Activated CD8-positive, alpha-beta memory T cell treated with anti-CD3 and anti-CD28 coated beads, Interleukin-2, amount 50 U/mL, for 48 hours (primary cell): ENCODE measurements at regions not wholly inside any gene's neighbourhood (a gene's known extent, or its start where the extent isn't known, plus 50 kb on each side); places are given as distances from the start of the nearest gene placed in this dataset.
A peak's percentile ranks its signal among the peaks of the same experiment; 100 is the strongest.
"Not testable (repeated sequence)": the region's sequence is repeated elsewhere in the genome, so short reads cannot be mapped to it uniquely, and the experiment has no call there.

Experiments used
- DNase-seq: peaks from one replicate; pipeline ENCODE4 v3.0.0-alpha.2; 2020

DNA sequence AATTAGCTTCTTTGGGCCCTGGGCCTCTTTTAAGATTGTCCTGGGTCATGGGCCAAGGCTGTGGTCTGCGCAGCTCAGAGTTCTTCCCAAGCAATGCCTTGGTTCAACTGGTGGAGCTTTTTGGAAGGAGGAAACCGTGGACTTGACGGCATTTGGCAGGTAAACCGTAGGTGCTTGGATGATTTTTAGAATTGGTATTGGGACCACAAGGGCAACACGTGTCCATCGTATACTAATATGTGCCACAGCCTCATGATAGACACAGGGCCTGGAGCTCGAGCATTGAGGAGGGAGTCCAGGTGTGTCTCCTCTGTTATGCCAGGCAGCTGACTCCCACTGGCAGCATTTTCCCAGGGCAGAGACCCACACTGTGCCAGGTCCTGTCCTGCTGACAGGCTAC, 120.9 kb upstream of the PITX1 start:
- no peak for DNase-seq

DNA sequence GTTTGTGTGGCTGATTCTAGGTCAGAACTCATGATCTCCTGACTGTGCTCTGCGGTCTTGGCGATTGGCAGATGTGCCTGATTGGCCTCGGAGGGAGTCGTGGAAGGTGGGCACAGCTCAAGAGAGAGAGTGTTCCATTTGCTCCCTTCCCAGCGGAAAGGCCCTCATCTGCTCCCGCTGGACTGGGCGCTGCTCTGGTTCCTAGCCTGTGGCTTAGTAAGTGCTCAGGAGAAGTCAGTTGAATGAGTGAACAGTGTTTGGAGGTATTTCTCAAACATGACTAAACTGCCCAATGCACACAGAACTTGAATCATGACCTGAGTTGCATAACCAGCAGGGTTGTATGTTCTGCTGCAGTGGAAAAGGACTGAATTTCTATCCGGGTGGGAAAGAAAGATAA, 120.2 kb upstream of the PITX1 start:
- DNase-seq: no peak

DNA sequence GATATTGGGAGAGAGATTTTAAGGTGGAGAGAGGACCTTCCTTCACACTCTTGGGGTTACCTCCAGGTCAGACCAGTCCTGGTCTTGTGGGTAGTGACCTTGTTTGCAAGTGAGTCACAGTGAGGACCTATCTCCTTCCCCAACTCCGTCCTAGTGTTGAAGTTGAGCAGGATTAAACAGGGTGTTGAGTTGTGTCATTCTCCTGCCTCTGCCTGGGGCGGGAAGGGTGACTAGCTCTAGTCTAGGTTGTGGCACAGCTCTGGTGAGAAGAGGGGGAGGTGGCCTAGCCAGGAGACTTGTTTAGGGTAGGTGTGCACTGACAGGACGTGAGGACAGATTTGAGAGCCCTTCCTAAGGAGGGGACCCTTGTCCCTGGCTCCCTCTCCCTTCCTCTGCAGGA, 119.6 kb upstream of the PITX1 start:
- no peak for DNase-seq

DNA sequence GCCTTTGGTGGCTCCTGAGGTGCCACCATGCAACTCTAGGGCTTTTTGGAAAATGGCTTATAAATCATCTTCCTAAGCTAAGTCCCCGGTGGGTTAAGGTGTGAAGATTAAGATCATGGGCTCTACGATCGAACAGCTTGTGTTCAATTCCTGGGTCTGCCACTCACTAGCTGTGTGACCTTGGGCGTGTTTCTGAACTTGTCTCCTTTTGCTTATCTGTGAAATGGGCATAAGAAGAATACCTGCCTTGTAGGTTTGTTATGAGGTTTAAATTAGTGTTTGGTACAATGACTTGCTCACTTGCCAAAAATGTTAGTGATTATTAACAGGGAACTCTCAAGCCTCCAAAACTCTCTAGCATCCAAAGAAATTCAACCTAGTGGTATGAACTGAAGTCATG, 119.2 kb upstream of the PITX1 start:
- no peak for DNase-seq

DNA sequence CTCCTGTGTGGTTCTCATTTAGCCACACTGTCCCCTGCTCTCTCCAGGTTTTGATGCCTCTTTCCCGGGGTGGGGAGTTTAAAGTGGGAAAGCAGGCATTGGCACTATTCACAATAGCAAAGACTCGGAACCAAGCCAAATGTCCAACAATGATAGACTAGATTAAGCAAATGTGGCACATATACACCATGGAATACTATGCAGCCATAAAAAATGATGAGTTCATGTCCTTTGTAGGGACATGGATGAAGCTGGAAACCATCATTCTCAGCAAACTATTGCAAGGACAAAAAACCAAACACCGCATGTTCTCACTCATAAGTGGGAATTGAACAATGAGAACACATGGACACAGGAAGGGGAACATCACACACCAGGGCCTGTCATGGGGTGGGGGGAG, 117.6 kb upstream of the PITX1 start:
- not testable (repeated sequence) for DNase-seq

DNA sequence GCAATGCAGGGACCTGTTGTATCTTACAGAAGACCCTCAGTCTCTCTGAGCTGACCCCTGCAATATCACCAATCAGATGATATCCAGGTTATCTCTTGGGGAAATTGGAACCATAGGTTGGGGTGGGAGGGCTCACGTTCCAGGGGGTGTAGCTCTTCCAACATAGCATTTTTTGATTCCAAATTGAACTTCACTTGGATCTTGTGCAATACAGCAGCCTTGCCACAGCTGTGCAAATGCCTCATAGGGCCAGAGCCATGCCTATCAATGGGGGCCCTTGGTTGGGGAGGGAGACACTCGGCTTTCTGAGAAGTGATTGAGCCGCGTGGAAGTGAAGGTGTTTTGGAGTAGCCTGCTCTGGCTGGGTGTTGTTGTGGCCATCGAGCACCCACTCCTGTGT, 117.2 kb upstream of the PITX1 start:
- no peak for DNase-seq

DNA sequence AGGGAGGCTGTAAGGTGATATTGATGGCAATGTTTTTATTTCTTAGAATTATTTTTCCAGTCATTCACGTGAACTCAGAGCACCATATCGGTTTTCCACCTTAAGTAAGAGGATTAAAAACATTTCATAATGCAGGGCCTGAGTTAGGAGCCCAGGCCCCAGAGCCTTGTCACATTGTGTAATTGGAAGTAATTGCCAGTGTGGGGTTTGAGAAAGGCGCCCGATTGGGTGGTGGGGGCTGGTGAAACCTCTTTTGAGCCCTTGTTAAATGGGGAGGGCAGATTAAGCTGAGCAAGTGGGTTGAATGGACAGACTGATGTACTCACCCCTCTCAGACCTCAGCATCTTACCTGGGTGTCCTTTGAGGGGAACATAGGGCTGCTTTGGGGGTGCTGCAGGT, 116.7 kb upstream of the PITX1 start:
- no peak for DNase-seq

DNA sequence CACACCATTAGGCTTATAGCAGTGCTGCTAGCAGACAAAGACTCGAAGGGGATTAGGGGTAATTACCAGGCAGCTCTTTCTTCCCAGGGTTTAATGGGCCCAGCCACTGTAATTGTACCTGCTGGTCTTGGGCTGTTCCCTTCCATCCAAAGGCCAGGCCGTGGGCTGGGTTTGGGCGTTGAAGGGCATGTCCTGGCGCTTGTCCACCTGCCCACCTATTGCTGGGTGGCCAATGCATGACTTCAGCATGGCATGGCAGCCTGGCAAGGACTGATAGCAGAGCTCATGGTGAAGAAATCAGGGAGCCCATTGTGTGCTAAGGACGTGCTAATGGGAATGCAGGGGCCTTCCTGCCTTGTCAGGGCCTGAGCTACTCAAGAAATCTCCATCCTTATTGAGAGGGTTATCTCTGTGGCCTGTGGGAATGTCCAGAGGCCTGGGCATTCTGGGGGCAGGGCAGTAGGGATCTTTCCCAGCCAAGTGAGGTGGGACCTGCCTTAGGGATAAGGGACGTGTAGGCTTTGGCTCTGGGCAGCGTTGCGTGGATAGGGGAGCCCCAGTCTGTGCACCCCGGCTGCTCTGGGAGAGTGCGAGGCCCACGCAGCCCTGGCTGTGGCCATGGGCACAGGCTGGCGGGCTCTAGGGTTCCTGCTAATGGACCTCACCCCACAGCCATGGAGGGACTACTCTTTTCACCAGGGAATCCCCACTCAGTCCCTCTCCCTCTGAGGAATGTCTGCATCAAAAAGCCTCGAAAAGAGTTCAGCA, 116.1 kb upstream of the PITX1 start:
- no peak for DNase-seq

DNA sequence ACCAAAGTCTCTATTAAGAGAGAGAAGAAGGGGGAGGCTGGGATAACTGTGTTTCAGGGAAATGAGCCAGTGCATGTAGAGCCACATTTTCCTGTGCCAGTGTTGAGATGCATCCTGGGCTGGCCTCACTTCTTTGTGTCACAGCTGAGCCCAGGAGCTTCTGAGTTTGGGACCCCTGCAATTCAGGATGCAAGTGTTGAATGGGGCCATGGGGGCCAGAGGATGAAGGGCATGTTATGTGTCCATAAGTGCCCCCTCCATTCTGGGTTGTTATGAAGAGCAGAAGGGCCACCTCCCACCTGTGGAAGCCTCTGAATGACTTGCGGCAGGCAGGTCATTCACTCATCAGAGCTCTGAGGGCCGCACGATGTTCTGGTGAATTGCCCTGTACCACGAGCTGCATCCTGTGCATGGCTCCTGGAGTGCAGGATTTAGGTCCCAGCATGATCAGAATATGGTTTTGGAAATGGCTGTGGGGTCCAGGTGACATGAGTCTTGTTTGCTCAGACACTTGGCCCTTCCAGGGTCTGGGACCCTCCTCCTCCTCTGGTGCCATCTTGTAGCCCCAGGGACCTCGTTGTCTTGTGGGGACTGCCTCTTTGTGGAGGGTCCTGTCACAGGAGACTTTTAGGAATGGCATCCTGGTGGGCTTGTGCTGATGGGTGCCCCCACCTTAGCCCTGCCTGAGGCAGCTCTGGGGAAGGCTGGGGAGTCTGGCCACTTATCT, 115.4 kb upstream of the PITX1 start:
- no peak for DNase-seq

DNA sequence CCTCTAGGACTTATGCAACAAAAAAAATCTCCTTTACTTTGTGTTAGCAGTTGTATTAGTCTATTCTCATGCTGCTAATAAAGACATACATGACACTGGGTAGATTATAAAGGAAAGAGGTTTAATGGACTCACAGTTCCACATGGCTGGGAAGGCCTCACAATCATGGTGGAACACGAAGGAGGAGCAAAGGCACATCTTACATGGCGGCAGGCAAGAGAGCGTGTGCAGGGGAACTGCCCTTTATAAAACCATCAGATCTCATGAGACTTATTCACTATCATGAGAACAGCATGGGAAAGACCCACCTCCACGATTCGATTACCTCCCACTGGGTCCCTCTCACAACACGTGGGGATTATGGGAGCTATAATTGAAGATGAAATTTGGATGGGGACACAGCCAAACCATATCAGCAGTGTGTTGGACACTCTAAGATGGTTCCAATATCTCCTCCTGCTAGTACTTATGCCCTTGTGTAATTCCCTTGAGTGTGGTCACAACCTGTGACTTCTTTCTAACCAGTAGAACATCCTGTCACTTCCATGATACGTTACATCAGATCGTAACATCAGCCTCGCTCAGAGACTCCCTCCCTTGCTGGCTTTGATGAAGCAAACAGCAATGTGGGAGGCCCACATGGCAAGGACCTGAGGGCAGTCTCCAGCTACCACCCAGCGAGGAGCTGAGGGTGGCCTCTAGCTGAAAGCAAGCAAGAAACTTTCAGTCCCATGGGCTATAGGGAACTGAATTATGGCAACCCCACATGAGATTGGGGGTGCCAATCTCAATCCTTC, 113.5 kb upstream of the PITX1 start:
- no peak for DNase-seq

DNA sequence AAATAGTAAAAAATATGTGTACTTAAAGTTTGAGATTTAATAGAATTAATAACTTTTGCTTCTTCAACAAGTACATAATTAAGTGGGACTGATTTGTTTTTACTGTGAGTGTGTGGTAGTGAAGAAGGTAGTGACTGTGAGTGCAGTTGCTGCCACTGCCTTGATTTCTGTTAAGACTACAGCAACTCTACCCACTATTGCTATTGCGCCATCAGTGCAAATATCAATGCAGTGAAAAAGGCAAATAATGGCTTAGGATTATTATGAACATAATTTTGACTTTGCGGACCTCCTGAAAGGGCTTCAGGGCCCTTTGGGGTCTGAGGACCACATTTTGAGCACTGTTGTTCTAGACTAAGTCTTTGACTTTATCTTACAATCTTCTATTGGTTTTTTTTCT, 112.0 kb upstream of the PITX1 start:
- no peak for DNase-seq

DNA sequence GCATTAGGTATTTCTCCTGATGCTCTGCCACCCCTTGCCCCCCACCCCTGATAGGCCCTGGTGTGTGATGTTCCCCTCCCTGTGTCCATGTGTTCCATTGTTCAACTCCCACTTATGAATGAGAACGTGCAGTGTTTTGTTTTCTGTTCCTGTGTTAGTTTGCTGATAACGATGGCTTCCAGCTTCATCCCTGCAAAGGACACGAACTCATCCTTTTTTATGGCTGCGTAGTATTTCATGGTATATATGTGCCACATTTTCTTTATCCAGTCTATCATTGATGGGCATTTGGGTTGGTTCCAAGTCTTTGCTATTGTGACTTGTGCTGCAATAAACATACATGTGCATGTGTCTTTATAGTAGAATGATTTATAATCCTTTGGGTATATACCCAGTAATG, 109.7 kb upstream of the PITX1 start:
- DNase-seq: not testable (repeated sequence)

DNA sequence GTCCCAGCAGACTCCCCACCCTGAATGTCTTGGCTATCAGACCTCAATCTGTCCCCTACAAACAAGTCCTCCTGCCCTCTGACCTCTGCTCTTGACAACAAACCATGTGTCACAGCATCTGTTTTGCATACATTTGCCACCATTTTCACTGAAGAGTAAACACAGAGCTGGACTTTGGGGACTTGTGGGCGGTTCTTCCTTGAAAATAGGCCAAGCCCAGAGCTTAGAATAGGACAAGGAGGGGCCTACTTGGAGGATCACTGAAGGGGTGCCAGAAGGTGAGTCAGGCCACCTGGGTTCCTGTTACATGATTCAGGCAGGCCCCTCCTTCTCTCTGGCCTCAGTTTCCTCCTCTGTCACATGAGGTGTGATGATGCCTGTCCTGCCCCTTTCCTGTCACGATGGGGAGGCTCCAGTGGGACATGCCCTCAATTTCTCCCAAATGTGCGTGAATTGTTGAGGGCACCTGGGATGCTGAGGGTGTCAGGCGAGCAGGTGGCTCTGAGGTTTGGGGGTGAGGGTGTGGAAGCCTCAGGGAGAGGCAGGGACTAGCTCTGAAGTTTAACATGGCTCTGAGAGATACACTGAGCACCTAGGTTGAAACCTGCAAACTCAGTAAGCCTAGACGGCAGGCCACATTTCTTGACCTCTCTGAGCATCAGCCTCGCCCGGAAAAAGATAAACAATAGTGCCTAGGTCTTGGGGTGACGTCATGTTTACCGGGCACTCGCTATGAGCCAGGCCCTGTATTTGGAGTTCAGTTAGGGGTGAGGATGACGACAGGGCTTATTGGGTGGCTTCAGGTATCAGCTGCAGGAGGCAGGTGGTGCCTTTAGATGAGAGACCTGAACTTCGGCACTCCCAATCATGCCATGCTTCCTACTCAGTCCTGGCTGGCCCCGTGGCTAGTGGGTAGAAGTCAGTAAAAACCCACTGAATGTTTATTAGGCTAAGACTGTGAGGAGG, 107.6 kb upstream of the PITX1 start:
- DNase-seq: peak; percentile 33

DNA sequence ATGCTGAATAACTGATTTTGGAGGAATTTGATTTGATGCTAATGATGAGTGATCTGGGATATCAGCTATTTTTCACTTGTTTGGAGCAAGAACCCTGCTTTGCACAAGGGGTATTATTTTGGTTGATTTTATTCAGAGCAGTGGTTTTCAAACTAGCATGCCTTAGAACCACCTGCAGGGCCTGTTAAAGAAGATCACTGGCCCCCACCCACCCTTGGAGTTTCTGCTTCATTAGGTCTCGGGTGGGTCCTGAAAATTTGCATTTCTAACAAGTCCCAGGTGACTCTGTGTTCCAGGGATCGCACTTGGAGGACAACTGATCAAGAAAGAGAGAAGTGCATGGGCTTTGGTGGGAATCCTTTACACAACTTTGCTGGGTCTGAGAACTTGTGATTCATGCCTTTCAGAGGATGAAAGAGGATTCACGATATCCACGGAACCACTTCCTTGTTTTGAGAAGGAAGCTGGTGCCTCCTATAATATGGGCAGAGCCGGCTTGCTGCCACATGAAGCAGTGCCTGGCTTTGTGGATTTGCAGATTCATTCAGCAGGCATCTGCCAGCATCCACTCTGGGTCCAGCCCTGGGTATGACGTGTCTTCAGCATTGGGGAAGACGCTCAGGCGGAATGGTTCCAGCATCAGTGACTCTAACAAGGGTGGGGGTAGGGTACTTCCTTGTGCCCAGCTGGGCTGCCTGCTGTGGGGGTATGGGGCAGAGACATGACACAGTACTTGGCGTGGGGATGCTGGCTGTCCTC, 106.6 kb upstream of the PITX1 start:
- no peak for DNase-seq

DNA sequence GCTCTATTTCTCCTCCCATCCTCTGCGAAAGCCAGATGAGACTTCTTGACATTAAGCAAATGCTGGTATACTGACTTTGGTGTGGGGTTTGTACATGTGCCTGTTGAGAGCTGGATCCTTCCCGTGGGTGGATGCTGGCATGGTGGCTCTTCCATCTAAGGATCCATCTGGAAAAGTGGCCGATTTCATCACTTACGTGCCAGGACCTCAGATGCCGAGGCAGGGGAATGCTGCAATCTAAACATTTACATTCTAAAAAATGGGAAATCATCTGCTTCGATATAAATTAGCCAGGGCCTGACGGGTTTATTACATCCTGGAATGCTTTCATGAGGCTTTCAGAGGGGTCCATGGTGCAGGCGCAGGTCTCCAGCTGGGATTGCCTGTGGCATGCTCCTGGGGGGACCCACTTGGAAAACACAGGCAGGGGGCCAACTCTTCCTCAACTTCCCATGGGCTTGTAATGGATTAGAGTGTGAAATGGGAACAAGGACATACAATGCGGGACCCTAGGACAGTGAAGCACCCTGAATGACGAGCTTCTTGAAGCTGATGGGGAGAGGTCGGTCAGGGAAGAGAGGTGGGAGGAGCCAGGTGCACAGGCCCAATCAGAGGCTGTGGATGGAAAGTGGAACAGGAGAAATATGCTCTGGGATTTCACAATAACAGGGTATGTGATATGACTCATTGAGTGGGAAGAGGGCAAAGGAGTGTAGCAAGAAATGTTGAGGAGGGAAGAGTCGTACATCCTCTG, 105.5 kb upstream of the PITX1 start:
- no peak for DNase-seq

DNA sequence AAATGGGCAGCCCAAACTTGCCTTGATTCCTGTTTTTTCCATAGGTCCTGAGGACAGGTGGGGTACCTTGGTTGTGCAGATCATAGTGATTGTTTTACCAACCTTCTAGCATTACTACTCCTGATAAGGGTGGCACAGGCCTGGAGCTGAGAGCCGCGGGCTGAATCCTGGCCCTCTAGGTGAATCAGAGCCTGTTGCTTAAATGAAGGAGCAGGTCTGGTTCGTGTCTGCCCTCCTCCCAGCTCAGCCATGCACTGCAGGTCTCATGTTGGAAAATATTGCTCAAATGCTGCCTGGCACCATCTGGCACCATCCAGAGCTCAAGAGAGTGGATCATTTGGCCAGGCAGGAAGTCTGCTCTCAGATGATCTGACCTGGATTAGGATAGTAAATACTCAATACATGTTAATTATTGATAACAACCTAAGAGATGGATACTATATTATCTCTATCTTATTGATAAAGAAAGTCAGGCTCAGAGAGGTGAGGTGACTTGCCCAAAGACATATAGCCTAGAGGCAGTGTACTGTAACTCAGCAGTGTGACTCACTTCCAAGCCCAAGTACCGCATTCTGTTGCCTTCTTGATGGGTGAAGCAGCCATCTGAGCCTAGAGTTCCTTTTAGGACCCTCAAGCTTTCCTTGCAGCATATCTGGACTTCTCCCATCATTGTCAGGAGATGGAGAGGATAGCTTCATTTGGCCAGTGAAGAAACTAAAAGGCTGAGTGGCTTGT, 104.3 kb upstream of the PITX1 start:
- DNase-seq: no peak

DNA sequence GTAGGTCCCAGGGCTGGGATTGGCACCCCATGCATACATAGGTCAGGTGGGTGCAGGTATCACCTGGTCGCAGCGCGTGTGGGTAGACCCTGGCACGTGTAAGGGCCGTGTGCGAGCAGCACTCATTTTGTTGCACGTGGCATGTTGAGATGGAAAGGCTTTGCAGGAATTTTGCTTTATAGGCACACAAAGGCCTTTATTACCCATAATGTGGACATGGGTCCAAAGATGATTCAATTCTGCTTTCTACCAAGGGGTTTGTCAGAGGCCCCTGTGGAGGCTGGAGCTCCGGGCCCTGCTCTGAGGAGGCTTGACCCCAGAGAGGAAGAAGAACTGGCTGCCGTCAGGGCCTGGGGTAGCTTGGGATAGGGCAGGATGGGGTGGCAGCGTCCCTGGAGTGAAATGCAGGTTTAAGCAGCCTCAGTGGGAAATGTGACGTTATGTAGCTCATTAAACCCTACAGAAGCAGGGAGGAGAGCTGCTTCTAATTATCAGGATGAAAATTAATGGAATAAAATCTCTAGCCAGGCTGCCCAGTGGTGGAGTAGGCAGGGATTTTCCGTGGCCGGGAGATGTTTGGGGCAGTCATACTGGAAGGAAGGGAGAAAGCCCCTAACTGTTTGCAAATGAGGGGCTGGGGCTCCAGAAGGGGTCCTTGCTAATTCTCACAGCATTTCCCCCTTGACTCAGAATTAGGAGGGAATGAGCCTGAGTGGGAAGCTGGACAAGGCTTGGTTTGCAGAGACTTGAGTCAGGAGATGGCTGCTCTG, 103.3 kb upstream of the PITX1 start:
- DNase-seq: no peak

DNA sequence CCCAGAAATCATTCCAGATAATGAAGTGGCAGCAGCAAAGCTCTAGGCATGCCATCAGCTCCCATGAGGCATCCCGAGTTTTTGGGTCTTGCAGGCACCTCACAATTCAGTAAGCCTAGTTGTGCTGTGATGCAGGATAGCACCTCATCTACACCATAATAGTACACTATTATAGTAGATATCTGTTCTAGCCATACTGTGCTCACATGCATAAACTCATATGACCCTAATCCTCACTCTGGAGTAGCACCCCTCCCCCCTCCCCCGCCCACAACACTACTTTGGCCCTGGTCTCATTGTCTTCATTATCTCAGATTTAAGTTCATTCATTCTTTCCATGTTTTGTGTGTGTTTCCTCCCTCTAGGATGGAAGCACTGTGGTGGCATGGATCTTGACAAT, 102.5 kb upstream of the PITX1 start:
- DNase-seq: no peak

DNA sequence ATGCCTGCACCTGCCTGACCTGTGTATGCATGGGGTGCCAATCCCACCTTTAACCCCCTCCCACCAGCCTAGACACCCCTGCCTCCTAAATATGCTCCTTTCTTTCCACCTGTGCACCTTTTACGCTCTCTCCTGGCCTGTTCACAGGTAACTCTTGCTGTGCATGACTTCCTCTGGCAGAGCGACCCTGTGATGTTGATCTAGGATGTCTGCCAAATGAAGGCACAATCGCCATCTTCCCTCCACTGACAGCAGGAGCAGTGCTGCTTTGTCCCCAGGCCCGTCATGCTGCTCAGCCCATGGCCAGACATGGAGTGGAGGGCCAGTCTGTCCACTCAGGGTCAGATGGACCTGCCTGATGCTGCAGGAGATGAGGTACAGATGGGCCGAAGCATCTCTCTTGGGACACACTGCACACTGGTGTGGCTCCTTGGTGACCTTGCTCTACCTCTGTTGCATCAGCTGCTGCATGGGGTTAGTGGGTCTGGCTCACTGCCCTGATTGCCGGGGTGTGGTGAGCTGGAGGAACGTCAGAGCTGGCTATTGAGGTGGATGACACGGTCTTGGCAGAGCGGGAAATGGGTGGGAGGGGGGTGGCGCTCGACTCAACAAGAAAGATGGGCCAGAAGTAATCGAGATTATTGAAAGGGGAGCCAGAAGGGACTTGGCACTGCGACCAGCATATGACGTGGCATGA, 101.7 kb upstream of the PITX1 start:
- no peak for DNase-seq
